HCT116 (cell line): ENCODE measurements at regions not wholly inside any gene's neighbourhood (a gene's known extent, or its start where the extent isn't known, plus 50 kb on each side); places are given as distances from the start of the nearest gene placed in this dataset.

Source experiments
- ATAC-seq: fragments of 200-7000 bp; cut with Tn5 transposase; 2 replicates; pipeline ENCODE4 v1.9.1; 2020; ENCODE audit warnings: mild to moderate bottlenecking, moderate library complexity
- BruUV-seq: library from RNA; stranded (reverse); fragments of 400-500 nt; replicated peaks from 2 replicates; lab custom pipeline; 2021; lab: Mats Ljungman, UMichigan
- CTCF ChIA-PET: fragments of 300-600 bp; sonication (Branson Sonifier 250); formaldehyde crosslinking; loops from one replicate; lab custom pipeline; 2021; ENCODE audit warnings: antibody characterized with exemption; lab: Charles Lee
- POLR2A ChIA-PET: fragments of 300-600, 350-600 bp; sonication (Branson Sonifier 250); formaldehyde crosslinking; loops from one replicate; lab custom pipeline; 2021; ENCODE audit warnings: antibody characterized with exemption; lab: Charles Lee
- RAD21 ChIA-PET, 2 experiments: fragments of 300-600 bp; sonication (Branson Sonifier 250); formaldehyde crosslinking; loops; one replicate each; lab custom pipeline; 2023; ENCODE audit warnings: low total read pairs in 2 of 2; ENCODE audit not compliant: uncharacterized antibody in 2 of 2, unreplicated experiment in 2 of 2, low non-redundant PET in 1 of 2; lab: Charles Lee
- DNase-seq: peaks from one replicate; pipeline ENCODE4 v3.0.0-alpha.2; 2010; ENCODE audit warnings: low read depth, low spot score
- H2AFZ ChIP-seq: fragments of 200-600 bp; shearing (Covaris generic), sonication (generic); 2 replicates; pipeline ENCODE4 v1.6.1; 2017; ENCODE audit warnings: low read depth, mixed run types, mixed read lengths, antibody characterized with exemption, low read length; ENCODE audit not compliant: poor library complexity, severe bottlenecking
- H3K27ac ChIP-seq: 2 replicates; pipeline ENCODE4 v1.5.1; 2012; ENCODE audit warnings: low read depth, low read length
- H3K27me3 ChIP-seq: fragments of 200-600 bp; sonication (generic); 2 replicates; pipeline ENCODE4 v1.6.1; 2016; ENCODE audit warnings: mixed run types, low read length, mixed read lengths; ENCODE audit not compliant: insufficient read depth
- H3K36me3 ChIP-seq, 2 experiments: fragments of 200-500 bp in 1 of 2; fragments of 200-600 bp in 1 of 2; sonication (Bioruptor generic) in 1 of 2; sonication (generic) in 1 of 2; 2 replicates each; pipeline versions ENCODE4 v1.5.1 to v1.6.1; 2014 to 2016; ENCODE audit warnings: low read length in 2 of 2, inconsistent platforms in 1 of 2, mixed read lengths in 1 of 2, mixed run types in 1 of 2; ENCODE audit not compliant: insufficient read depth in 2 of 2, control insufficient read depth in 1 of 2
- H3K4me1 ChIP-seq, 2 experiments: fragments of 200-600 bp in 1 of 2; sonication (generic) in 1 of 2; 2 replicates each; pipeline versions ENCODE4 v1.5.1 to v1.6.1; 2012 to 2017; ENCODE audit warnings: low read length in 2 of 2, inconsistent platforms in 1 of 2, mild to moderate bottlenecking in 1 of 2, mixed read lengths in 1 of 2, mixed run types in 1 of 2, moderate library complexity in 1 of 2; ENCODE audit not compliant: insufficient read depth in 2 of 2, control insufficient read depth in 1 of 2
- H3K4me2 ChIP-seq: fragments of 200-600 bp; sonication (generic); 2 replicates; pipeline ENCODE4 v1.6.1; 2017; ENCODE audit warnings: mixed run types, low read length, mixed read lengths
- H3K4me3 ChIP-seq, 2 experiments: fragments of 200-600 bp in 1 of 2; sonication (generic) in 1 of 2; replicated peaks in 1 of 2; 2 replicates each; pipeline ENCODE4 v1.5.1; 2011 to 2016; ENCODE audit warnings: low read length in 2 of 2, control low read depth in 1 of 2, low read depth in 1 of 2, mild to moderate bottlenecking in 1 of 2, mixed read lengths in 1 of 2, mixed run types in 1 of 2
- H3K79me2 ChIP-seq: fragments of 200-600 bp; sonication (generic); 2 replicates; pipeline ENCODE4 v1.6.1; 2017; ENCODE audit warnings: mild to moderate bottlenecking, mixed run types, low read length, moderate library complexity, mixed read lengths; ENCODE audit not compliant: insufficient read depth
- H3K9ac ChIP-seq: fragments of 200-600 bp; sonication (generic); 2 replicates; pipeline ENCODE4 v1.6.1; 2016; ENCODE audit warnings: low read length, mixed read lengths
- H3K9me2 ChIP-seq: fragments of 200-600 bp; sonication (generic), shearing (Covaris generic); 2 replicates; pipeline ENCODE4 v1.6.1; 2017; ENCODE audit warnings: mixed run types, mild to moderate bottlenecking, moderate library complexity; ENCODE audit not compliant: insufficient read depth
- H3K9me3 ChIP-seq, 2 experiments: fragments of 200-500 bp in 1 of 2; fragments of 200-600 bp in 1 of 2; sonication (Bioruptor generic) in 1 of 2; sonication (generic) in 1 of 2; 2 replicates each; pipeline ENCODE4 v1.6.1; 2014 to 2017; ENCODE audit warnings: low read length in 2 of 2, mixed read lengths in 2 of 2, inconsistent platforms in 1 of 2, low read depth in 1 of 2, mild to moderate bottlenecking in 1 of 2, mixed run types in 1 of 2, moderate library complexity in 1 of 2; ENCODE audit not compliant: control insufficient read depth in 1 of 2, insufficient read depth in 1 of 2
- H4K20me1 ChIP-seq: fragments of 200-600 bp; sonication (generic), shearing (Covaris generic); 2 replicates; pipeline ENCODE4 v1.6.1; 2017; ENCODE audit warnings: mixed run types, mild to moderate bottlenecking, moderate library complexity; ENCODE audit not compliant: insufficient read depth
- ELF1 ChIP-seq: IDR thresholded peaks from 2 replicates; pipeline ENCODE4 v1.6.1; 2012; ENCODE audit warnings: low read depth, borderline replicate concordance
- EZH2 ChIP-seq: fragments of 200-600 bp; sonication (generic); IDR thresholded peaks from 2 replicates; pipeline ENCODE4 v1.6.1; 2017; ENCODE audit warnings: antibody characterized with exemption, mixed run types
- FOSL1 ChIP-seq: IDR thresholded peaks from 2 replicates; pipeline ENCODE4 v1.6.1; 2012; ENCODE audit warnings: low read depth
- JUND ChIP-seq: IDR thresholded peaks from 2 replicates; pipeline ENCODE4 v1.6.1; 2012
- POLR2A ChIP-seq: IDR thresholded peaks from 2 replicates; pipeline ENCODE4 v1.7.0; 2011; ENCODE audit warnings: borderline replicate concordance; ENCODE audit not compliant: insufficient read depth, insufficient read length; ENCODE audit errors: extremely low read depth
- POLR2AphosphoS5 ChIP-seq: IDR thresholded peaks from 2 replicates; pipeline ENCODE4 v1.6.1; 2011; ENCODE audit warnings: mild to moderate bottlenecking, low read depth, low read length, moderate library complexity
- SIN3A ChIP-seq: IDR thresholded peaks from 2 replicates; pipeline ENCODE4 v1.6.1; 2012; ENCODE audit warnings: low read depth
- SP1 ChIP-seq: IDR thresholded peaks from 2 replicates; pipeline ENCODE4 v1.6.1; 2012; ENCODE audit warnings: low read depth
- SRF ChIP-seq: IDR thresholded peaks from 2 replicates; pipeline ENCODE4 v1.6.1; 2012; ENCODE audit warnings: low read depth
- TCF7L2 ChIP-seq: IDR thresholded peaks from 2 replicates; pipeline ENCODE4 v1.7.0; 2011; ENCODE audit warnings: borderline replicate concordance, inconsistent platforms; ENCODE audit not compliant: insufficient read depth, insufficient read length; ENCODE audit errors: extremely low read depth
- ZNF274 ChIP-seq: fragments of 200-500 bp; sonication (Bioruptor generic); IDR thresholded peaks from 2 replicates; pipeline ENCODE4 v1.6.1; 2014; ENCODE audit warnings: mild to moderate bottlenecking, low read depth, low read length, inconsistent platforms
- intact Hi-C: fragments of 100-400 bp; cut with micrococcal nuclease; formaldehyde crosslinking; loops from 2 replicates; pipeline ENCODE4 v1.10.0; 2022
- TF ChIP-seq, protein P1 (sequence below): IDR thresholded peaks from 2 replicates; pipeline ENCODE4 v1.6.1; 2011; ENCODE audit warnings: mild to moderate bottlenecking, low read length, moderate library complexity; ENCODE audit not compliant: insufficient replicate concordance; ENCODE audit errors: extremely low read depth
- TF ChIP-seq, protein P2 (sequence below): IDR thresholded peaks from 2 replicates; pipeline ENCODE4 v1.6.1; 2012
- TF ChIP-seq, protein P3 (sequence below), 3 experiments: fragments of 200-600 bp in 1 of 3; sonication (generic) in 1 of 3; IDR thresholded peaks in 2 of 3; conservative IDR thresholded peaks in 1 of 3; 2 replicates each; pipeline ENCODE4 v1.5.1; 2012 to 2017; ENCODE audit warnings: low read depth in 2 of 3, low read length in 2 of 3, antibody characterized with exemption in 1 of 3, borderline replicate concordance in 1 of 3, control low read depth in 1 of 3, mild to moderate bottlenecking in 1 of 3, mixed read lengths in 1 of 3, mixed run types in 1 of 3, moderate library complexity in 1 of 3; ENCODE audit not compliant: insufficient read depth in 1 of 3

DNA sequence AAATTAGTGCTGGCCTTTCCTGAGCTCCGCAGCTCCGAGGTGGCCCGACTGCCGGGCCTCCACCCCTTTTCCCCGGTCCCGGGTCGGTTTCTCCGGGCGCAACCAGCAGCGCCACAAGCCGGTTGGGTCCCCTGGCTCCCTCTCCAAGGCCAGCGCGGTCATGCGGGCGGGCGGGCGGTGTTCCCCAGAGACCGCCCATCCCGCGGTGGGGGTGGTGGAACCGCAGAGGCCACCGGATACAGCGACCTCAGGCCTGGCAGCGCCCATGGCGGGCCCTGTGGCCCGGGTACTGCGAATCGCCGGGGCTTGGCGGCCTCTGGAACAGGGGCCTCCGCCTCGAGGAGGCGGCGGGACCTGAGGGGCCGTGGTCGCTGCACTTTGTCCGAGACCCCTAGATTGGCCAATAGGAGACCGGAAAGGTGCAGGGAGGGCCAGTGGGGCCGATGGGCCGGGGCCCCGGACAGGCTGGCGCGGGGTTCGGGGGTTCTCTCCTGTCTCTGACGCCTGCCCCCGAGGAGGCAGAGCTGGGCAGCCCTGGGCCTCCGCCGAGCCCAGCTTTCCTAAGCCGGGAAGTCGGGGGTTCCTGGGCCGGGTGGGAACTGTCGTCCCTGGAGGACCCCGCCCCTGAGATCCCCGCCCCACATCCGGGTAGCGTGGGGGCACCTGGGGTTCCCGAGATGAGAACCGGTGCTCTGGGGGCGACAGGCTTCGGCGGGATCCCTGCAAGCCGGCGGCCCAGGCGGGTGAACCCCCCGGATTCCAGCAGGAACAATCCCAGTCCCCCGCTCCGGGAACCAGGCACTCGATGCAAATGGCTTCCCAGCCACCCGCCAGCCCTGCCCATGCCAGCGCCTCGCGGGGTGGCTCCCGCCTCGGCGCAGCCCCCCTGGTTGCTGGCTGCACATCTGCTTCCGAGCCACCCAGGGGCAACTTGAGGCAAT lies 293.9 kb downstream of the ZSWIM6 start (continued):
- TF ChIP-seq, protein P1, sequence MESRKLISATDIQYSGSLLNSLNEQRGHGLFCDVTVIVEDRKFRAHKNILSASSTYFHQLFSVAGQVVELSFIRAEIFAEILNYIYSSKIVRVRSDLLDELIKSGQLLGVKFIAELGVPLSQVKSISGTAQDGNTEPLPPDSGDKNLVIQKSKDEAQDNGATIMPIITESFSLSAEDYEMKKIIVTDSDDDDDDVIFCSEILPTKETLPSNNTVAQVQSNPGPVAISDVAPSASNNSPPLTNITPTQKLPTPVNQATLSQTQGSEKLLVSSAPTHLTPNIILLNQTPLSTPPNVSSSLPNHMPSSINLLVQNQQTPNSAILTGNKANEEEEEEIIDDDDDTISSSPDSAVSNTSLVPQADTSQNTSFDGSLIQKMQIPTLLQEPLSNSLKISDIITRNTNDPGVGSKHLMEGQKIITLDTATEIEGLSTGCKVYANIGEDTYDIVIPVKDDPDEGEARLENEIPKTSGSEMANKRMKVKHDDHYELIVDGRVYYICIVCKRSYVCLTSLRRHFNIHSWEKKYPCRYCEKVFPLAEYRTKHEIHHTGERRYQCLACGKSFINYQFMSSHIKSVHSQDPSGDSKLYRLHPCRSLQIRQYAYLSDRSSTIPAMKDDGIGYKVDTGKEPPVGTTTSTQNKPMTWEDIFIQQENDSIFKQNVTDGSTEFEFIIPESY, result no peak
- TF ChIP-seq POLR2A (no peak), EZH2 (no peak), SP1 (no peak), FOSL1 (no peak), SIN3A (no peak), ELF1 (no peak), SRF (no peak), TCF7L2 (no peak), JUND (no peak)
- TF ChIP-seq, protein P2, sequence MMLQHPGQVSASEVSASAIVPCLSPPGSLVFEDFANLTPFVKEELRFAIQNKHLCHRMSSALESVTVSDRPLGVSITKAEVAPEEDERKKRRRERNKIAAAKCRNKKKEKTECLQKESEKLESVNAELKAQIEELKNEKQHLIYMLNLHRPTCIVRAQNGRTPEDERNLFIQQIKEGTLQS, result no peak

DNA sequence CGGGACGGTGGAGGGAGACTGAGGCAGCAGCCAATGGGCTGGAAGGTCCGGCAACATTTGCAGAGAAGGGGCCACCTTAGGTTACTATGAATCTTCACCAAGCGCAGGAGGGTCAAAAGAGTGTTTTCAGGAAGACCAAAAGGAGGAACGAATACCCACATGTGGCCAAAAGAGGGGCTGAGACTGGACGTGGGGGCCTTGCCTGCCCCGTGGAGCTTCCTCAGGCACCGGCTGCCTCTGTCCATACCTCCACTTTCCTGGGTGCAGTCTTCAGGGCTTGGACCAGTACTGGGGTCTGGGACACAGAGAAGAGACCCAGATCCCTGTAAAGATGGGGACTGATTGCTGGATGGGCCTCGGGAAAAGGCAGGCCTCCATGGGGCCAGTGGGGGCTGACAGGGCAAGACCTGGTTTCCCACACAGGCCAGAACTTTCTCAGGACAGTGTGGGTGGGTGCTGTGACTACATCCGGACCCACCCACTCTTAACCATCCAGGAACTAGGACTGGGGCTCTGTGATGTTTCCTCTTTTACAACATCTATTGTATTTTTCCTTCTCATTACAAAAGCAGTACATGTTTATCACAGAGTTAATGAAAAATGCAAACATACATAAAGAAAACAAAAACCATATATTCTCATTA lies 294.7 kb downstream of the ZSWIM6 start:
- H2AFZ ChIP-seq, result no peak overlapping the region
- H3K9me3 ChIP-seq, result no peaks in the 10 kb centered on the region
- POLR2A ChIA-PET, result no interaction called here
- H3K4me3 ChIP-seq, result no peak overlapping the region
- H3K9ac ChIP-seq, result no peak overlapping the region
- H3K4me1 ChIP-seq, result no peaks in the 10 kb centered on the region
- no peaks in the 10 kb centered on the region for H3K9me2 ChIP-seq
- CTCF ChIA-PET, result no interaction called here
- TF ChIP-seq ELF1 (no peak), POLR2AphosphoS5 (no peak), ZNF274 (no peak)
- TF ChIP-seq, protein P3, sequence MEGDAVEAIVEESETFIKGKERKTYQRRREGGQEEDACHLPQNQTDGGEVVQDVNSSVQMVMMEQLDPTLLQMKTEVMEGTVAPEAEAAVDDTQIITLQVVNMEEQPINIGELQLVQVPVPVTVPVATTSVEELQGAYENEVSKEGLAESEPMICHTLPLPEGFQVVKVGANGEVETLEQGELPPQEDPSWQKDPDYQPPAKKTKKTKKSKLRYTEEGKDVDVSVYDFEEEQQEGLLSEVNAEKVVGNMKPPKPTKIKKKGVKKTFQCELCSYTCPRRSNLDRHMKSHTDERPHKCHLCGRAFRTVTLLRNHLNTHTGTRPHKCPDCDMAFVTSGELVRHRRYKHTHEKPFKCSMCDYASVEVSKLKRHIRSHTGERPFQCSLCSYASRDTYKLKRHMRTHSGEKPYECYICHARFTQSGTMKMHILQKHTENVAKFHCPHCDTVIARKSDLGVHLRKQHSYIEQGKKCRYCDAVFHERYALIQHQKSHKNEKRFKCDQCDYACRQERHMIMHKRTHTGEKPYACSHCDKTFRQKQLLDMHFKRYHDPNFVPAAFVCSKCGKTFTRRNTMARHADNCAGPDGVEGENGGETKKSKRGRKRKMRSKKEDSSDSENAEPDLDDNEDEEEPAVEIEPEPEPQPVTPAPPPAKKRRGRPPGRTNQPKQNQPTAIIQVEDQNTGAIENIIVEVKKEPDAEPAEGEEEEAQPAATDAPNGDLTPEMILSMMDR (IDR thresholded peaks at IDR 0.05 in 2 of 3, conservative IDR thresholded peaks at IDR 0.05 in 1 of 3; ENCODE audit: borderline replicate concordance in 1 of 3, insufficient read depth in 1 of 3, low read depth in 2 of 3, low read length in 2 of 3), result no peak
- TF ChIP-seq, all 23 proteins: peak for 0
- no TSS peak for BruUV-seq
- DNase-seq (no peak), ATAC-seq (no peak)
- Histone ChIP-seq H3K36me3 (no peaks in the 10 kb centered on the region), H3K27me3 (no peaks in the 10 kb centered on the region), H4K20me1 (no peaks in the 10 kb centered on the region), H3K79me2 (no peaks in the 10 kb centered on the region), H3K27ac (no peak overlapping the region), H3K4me2 (no peak overlapping the region)
- RAD21 ChIA-PET, result no interaction called here
- intact Hi-C loops, result no loop called here
